Heart right ventricle (tissue), 16 donors: ENCODE measurements at regions not wholly inside any gene's neighbourhood (a gene's known extent, or its start where the extent isn't known, plus 50 kb on each side); places are given as distances from the start of the nearest gene placed in this dataset.

ENCODE experiments used
- ATAC-seq, 8 donors: fragments of 200-7000 bp; cut with Tn5 transposase; one replicate each; pipeline ENCODE4 v1.9.1; 2020; ENCODE audit warnings: mild to moderate bottlenecking in 8 of 8, moderate library complexity in 8 of 8, moderate number of reproducible peaks in 1 of 8
- DNase-seq, 2 donors: peaks; one replicate each; pipeline ENCODE4 v3.0.0-alpha.2; 2020
- H3K27ac ChIP-seq, 10 donors: fragments of 200-600 bp; sonication (generic) in 2 of 10; one replicate each; pipeline versions ENCODE4 v1.5.0 to v1.8.0; 2020 to 2022; ENCODE audit warnings: mild to moderate bottlenecking in 3 of 10
- H3K27me3 ChIP-seq, 7 donors: fragments of 200-600 bp; one replicate each; pipeline ENCODE4 v1.8.0; 2021 to 2022; ENCODE audit warnings: mild to moderate bottlenecking in 2 of 7
- H3K36me3 ChIP-seq, 9 donors: fragments of 200-600 bp; sonication (generic) in 1 of 9; one replicate each; pipeline versions ENCODE4 v1.5.0 to v1.8.0; 2020 to 2022; ENCODE audit warnings: mild to moderate bottlenecking in 2 of 9
- H3K4me1 ChIP-seq, 9 donors: fragments of 200-600 bp; sonication (generic) in 1 of 9; one replicate each; pipeline versions ENCODE4 v1.5.0 to v1.8.0; 2020 to 2022; ENCODE audit warnings: mild to moderate bottlenecking in 4 of 9
- H3K4me3 ChIP-seq, 10 donors: fragments of 200-600 bp; sonication (generic) in 2 of 10; one replicate each; pipeline versions ENCODE4 v1.5.0 to v1.8.0; 2020 to 2022; ENCODE audit warnings: mild to moderate bottlenecking in 7 of 10, moderate library complexity in 2 of 10
- H3K9me3 ChIP-seq, 11 donors: fragments of 200-600 bp in 10 of 11; sonication (generic) in 2 of 11; one replicate each; pipeline versions ENCODE4 v1.5.0 to v1.8.0; 2013 to 2022; ENCODE audit warnings: mild to moderate bottlenecking in 2 of 11, control low read depth in 1 of 11, moderate library complexity in 1 of 11
- WGBS, 2 donors: extraction: QIAGEN DNeasy Blood & Tissue Kit; methylation state at CpG; one replicate each; pipeline ENCODE4 v1.1.7; 2013; ENCODE audit warnings: inconsistent platforms in 1 of 2; 5-methylcytosine and 5-hydroxymethylcytosine counted together
- intact Hi-C, 10 donors: fragments of 100-400 bp; cut with DNase I; formaldehyde crosslinking; loops; one replicate each; pipeline versions ENCODE4 v1.11.1 to v1.14.2; 2022
- TF ChIP-seq, protein P1 (sequence below), 9 donors: fragments of 200-600 bp; sonication (generic) in 2 of 9; IDR thresholded peaks; one replicate each; pipeline versions ENCODE4 v1.5.0 to v1.8.0; 2021 to 2022; ENCODE audit warnings: antibody characterized with exemption in 9 of 9, mild to moderate bottlenecking in 5 of 9, moderate library complexity in 1 of 9
- donor health status: Arrhythmogenic right ventricular cardiomyopathy.
- donor health status: ischemic (EF 13 %, LVEDD 7.1; RV severe dilation, severe dysfunction).
- donor health status: healthy with polysubstance abuse.
- donor health status: DM: no; HTN: yes; CAD: no.
- donor health status: DM: no; HTN: no; CAD: no.
- donor health status: ischemic (EF 25% LVEDD 6.9; RV normal size, moderate dysfunction).
- donor health status: ischemic (EF 25% LVEDD 5.7; RV mildly dilated, moderate dysfunction).
- donor health status: healthy.
- donor health status: DM: yes; HTN: yes; CAD: no.
- donor health status: Ischemic cardiomyopathy.
- donor health status: ischemic (EF 35%, LVEDD 5.7; RV mildly dilated, moderate dysfunction).
- donor health status: nonischemic (EF 11% LVEDD 7.7; RV severe dilation, severe dysfunction).
- donor health status: DM: yes; HTN: yes; CAD: no.
- donor health status: PGD.
- donor health status: ischemic (EF 29% LVEDD 5.4; RV normal size, mild dysfunction).
- donor health status: nonischemic (EF 23%, LVEDD 6.1; RV moderate dilation, normal function).

DNA sequence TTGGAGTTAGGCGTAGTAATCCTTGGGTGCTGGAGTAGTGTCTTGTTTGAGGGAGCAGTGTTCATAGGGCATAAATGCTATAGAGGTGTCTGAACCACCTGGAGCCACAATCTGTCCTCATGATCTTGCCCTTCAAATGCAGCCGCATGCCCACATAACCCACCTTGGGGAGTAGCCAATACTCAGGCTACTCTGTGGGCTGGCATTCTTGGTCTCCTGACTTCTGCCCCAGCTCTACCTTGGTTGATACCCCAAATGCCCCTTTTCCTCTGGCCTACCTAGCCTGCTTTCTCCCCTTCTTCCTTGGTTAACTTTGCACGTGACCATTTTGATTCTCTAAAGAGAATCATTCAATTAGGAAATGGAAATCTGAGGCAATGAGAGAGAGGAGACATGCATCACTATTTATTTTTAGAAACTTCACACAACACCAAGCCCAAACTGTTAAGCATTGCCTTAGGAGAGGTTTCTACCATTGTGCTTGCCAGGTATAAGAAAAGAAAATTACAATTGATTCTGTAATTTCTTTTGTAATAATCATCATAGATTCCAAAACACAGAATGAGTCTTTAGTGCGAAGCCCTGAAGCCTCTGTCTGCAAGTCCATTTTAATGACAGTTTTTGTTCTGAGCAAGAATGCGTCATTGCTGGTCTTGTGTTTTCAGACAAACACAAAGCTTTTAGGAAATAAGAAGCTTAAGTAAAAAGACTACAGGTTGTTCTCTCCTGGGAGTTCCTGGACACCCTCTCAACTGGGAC, 135.2 kb downstream of the C9orf152 start:
- Histone ChIP-seq H3K27ac (peak overlapping the region in 8 of 10 donors; percentile 32 to 81 (median 72)), H3K27me3 (no peaks in the 10 kb centered on the region), H3K9me3 (no peaks in the 10 kb centered on the region), H3K36me3 (peaks cover 0 to 8% (median 0%) of the 10 kb centered on the region in 9 donors), H3K4me3 (no peak overlapping the region), H3K4me1 (peaks cover 6 to 98% (median 59%) of the 10 kb centered on the region in 9 donors)
- DNase-seq = no peak
- intact Hi-C loops = loop anchor here in 4 of 10 donors (5.0 to 10.0 kb wide), 4 partner anchors 55 to 80 kb away; no protein-coding TSS in a partner anchor
- TF ChIP-seq, protein P1, sequence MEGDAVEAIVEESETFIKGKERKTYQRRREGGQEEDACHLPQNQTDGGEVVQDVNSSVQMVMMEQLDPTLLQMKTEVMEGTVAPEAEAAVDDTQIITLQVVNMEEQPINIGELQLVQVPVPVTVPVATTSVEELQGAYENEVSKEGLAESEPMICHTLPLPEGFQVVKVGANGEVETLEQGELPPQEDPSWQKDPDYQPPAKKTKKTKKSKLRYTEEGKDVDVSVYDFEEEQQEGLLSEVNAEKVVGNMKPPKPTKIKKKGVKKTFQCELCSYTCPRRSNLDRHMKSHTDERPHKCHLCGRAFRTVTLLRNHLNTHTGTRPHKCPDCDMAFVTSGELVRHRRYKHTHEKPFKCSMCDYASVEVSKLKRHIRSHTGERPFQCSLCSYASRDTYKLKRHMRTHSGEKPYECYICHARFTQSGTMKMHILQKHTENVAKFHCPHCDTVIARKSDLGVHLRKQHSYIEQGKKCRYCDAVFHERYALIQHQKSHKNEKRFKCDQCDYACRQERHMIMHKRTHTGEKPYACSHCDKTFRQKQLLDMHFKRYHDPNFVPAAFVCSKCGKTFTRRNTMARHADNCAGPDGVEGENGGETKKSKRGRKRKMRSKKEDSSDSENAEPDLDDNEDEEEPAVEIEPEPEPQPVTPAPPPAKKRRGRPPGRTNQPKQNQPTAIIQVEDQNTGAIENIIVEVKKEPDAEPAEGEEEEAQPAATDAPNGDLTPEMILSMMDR (IDR thresholded peaks at IDR 0.05) = no peak
- WGBS, 2 donors = 66% methylated on average over 5 of the region's 5 CpGs
- ATAC-seq = peak in 6 of 8 donors; percentile 52 to 72 (median 66)

- TF ChIP-seq, protein P1 (IDR thresholded peaks at IDR 0.05) = no peak
- Histone ChIP-seq H3K27ac (peak overlapping the region in 8 of 10 donors; percentile 32 to 81 (median 72)), H3K9me3 (no peaks in the 10 kb centered on the region), H3K27me3 (no peaks in the 10 kb centered on the region), H3K36me3 (peaks cover 0 to 8% (median 0%) of the 10 kb centered on the region in 9 donors), H3K4me1 (peaks cover 6 to 98% (median 59%) of the 10 kb centered on the region in 9 donors), H3K4me3 (no peak overlapping the region)
- intact Hi-C loops = loop anchor here in 4 of 10 donors (5.0 to 10.0 kb wide), 4 partner anchors 54 to 79 kb away; no protein-coding TSS in a partner anchor
- ATAC-seq (peak in 2 of 8 donors; percentile 23 to 34), DNase-seq (no peak)
Observed at GRCh38 chr9:110073356-110073905, 134.5 kb downstream of the C9orf152 start.

- ATAC-seq (no peak), DNase-seq (no peak)
- Histone ChIP-seq H3K36me3 (peaks cover 0 to 5% (median 0%) of the 10 kb centered on the region in 9 donors), H3K27me3 (no peaks in the 10 kb centered on the region), H3K9me3 (no peaks in the 10 kb centered on the region), H3K4me3 (no peak overlapping the region), H3K27ac (peak overlapping the region in 1 of 10 donors; percentile 2), H3K4me1 (peaks cover 7 to 98% (median 69%) of the 10 kb centered on the region in 9 donors)
- intact Hi-C loops = loop anchor here in 1 of 10 donors (10.0 kb wide), 1 partner anchor 68 kb away; no protein-coding TSS in a partner anchor
- TF ChIP-seq, protein P1 (IDR thresholded peaks at IDR 0.05) = no peak
- 76% methylated on average over 13 of the region's 13 CpGs for WGBS, 2 donors
Observed at GRCh38 chr9:110076894-110077725, 130.8 kb downstream of the C9orf152 start.

GRCh38 chr9:110077925-110078324, 130.0 kb downstream of the C9orf152 start:
- 66 to 73% methylated on average over 7 of the region's 7 CpGs for WGBS, 2 donors
- Histone ChIP-seq H3K4me1 (peaks cover 9 to 98% (median 69%) of the 10 kb centered on the region in 9 donors), H3K27ac (peak overlapping the region in 5 of 10 donors; percentile 1 to 47 (median 28)), H3K27me3 (no peaks in the 10 kb centered on the region), H3K4me3 (no peak overlapping the region), H3K9me3 (no peaks in the 10 kb centered on the region), H3K36me3 (no peaks in the 10 kb centered on the region)
- no peak for DNase-seq
- TF ChIP-seq, protein P1 (IDR thresholded peaks at IDR 0.05) = no peak
- peak in 2 of 8 donors; percentile 8 to 14 for ATAC-seq
- intact Hi-C loops = loop anchor here in 1 of 10 donors (10.0 kb wide), 1 partner anchor 67 kb away; no protein-coding TSS in a partner anchor
